Loucy (cell line): ENCODE measurements at regions not wholly inside any gene's neighbourhood (a gene's known extent, or its start where the extent isn't known, plus 50 kb on each side); places are given as distances from the start of the nearest gene placed in this dataset.

Source experiments
- H2AFZ ChIP-seq: fragments of 200-600 bp; sonication (generic); 2 replicates; pipeline ENCODE4 v1.6.0; 2016; ENCODE audit warnings: antibody characterized with exemption, mild to moderate bottlenecking, low read length, moderate library complexity
- H3F3A ChIP-seq: fragments of 200-600 bp; 2 replicates; pipeline ENCODE4 v1.6.0; 2016; ENCODE audit warnings: antibody characterized with exemption, low read depth, mild to moderate bottlenecking
- H3K27me3 ChIP-seq: fragments of 200-600 bp; sonication (generic); 2 replicates; pipeline ENCODE4 v1.6.1; 2014; ENCODE audit warnings: low read length, mild to moderate bottlenecking; ENCODE audit not compliant: insufficient read depth, poor library complexity, severe bottlenecking
- H3K36me3 ChIP-seq: fragments of 200-600 bp; sonication (generic); 2 replicates; pipeline ENCODE4 v1.6.1; 2016; ENCODE audit warnings: low read length; ENCODE audit not compliant: insufficient read depth
- H3K4me1 ChIP-seq: fragments of 200-600 bp; sonication (generic); 2 replicates; pipeline ENCODE4 v1.5.1; 2014; ENCODE audit warnings: low read length, mild to moderate bottlenecking; ENCODE audit not compliant: insufficient read depth, poor library complexity, severe bottlenecking
- H3K4me2 ChIP-seq: fragments of 200-600 bp; sonication (generic); 2 replicates; pipeline ENCODE4 v1.6.0; 2014; ENCODE audit warnings: antibody characterized with exemption, low read length, low read depth, mild to moderate bottlenecking; ENCODE audit not compliant: poor library complexity, severe bottlenecking
- H3K4me3 ChIP-seq: fragments of 200-600 bp; sonication (generic); 2 replicates; pipeline ENCODE4 v1.5.1; 2014; ENCODE audit warnings: low read length, mild to moderate bottlenecking, mixed read lengths; ENCODE audit not compliant: poor library complexity, severe bottlenecking
- H3K79me2 ChIP-seq: fragments of 200-600 bp; sonication (generic); 2 replicates; pipeline ENCODE4 v1.6.1; 2014; ENCODE audit warnings: low read length; ENCODE audit not compliant: insufficient read depth
- H3K9ac ChIP-seq: fragments of 200-600 bp; sonication (generic); 2 replicates; pipeline ENCODE4 v1.6.0; 2014; ENCODE audit warnings: mild to moderate bottlenecking, low read depth, low read length, moderate library complexity; ENCODE audit not compliant: poor library complexity, severe bottlenecking
- H3K9me2 ChIP-seq: fragments of 200-600 bp; sonication (generic); replicated peaks from 2 replicates; pipeline ENCODE4 v1.6.1; 2016; ENCODE audit warnings: low read depth, low read length, mixed read lengths
- H3K9me3 ChIP-seq: fragments of 200-600 bp; sonication (generic); 2 replicates; pipeline ENCODE4 v1.6.1; 2014; ENCODE audit warnings: mild to moderate bottlenecking, antibody characterized with exemption, low read length, low read depth; ENCODE audit not compliant: insufficient read depth
- H4K20me1 ChIP-seq: fragments of 200-600 bp; sonication (generic); 2 replicates; pipeline ENCODE4 v1.6.0; 2014; ENCODE audit warnings: antibody characterized with exemption, low read length, mild to moderate bottlenecking; ENCODE audit not compliant: insufficient read depth, poor library complexity, severe bottlenecking
- EZH2phosphoT487 ChIP-seq: fragments of 200-600 bp; IDR thresholded peaks from 2 replicates; pipeline ENCODE4 v1.6.1; 2018; ENCODE audit warnings: antibody characterized with exemption, mild to moderate bottlenecking, moderate library complexity, borderline replicate concordance
- TF ChIP-seq, protein P1 (sequence below): fragments of 200-600 bp; sonication (generic); conservative IDR thresholded peaks from 2 replicates; pipeline ENCODE4 v1.5.1; 2014; ENCODE audit warnings: mild to moderate bottlenecking, antibody characterized with exemption, low read length

- no peaks in the 10 kb centered on the region for H3K79me2 ChIP-seq
- H2AFZ ChIP-seq = no peak overlapping the region
- H3K9ac ChIP-seq = no peak overlapping the region
- H4K20me1 ChIP-seq = no peaks in the 10 kb centered on the region
- TF ChIP-seq, protein P1, sequence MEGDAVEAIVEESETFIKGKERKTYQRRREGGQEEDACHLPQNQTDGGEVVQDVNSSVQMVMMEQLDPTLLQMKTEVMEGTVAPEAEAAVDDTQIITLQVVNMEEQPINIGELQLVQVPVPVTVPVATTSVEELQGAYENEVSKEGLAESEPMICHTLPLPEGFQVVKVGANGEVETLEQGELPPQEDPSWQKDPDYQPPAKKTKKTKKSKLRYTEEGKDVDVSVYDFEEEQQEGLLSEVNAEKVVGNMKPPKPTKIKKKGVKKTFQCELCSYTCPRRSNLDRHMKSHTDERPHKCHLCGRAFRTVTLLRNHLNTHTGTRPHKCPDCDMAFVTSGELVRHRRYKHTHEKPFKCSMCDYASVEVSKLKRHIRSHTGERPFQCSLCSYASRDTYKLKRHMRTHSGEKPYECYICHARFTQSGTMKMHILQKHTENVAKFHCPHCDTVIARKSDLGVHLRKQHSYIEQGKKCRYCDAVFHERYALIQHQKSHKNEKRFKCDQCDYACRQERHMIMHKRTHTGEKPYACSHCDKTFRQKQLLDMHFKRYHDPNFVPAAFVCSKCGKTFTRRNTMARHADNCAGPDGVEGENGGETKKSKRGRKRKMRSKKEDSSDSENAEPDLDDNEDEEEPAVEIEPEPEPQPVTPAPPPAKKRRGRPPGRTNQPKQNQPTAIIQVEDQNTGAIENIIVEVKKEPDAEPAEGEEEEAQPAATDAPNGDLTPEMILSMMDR = no peak
- no peak for TF ChIP-seq EZH2phosphoT487
- H3K4me2 ChIP-seq = no peak overlapping the region
- H3K27me3 ChIP-seq = no peaks in the 10 kb centered on the region
- H3F3A ChIP-seq = no peaks in the 10 kb centered on the region
- no peaks in the 10 kb centered on the region for H3K36me3 ChIP-seq
- H3K4me3 ChIP-seq = no peak overlapping the region
- H3K9me3 ChIP-seq = no peaks in the 10 kb centered on the region
- H3K9me2 ChIP-seq = no peaks in the 10 kb centered on the region
- H3K4me1 ChIP-seq = no peaks in the 10 kb centered on the region
These were observed 281.4 kb upstream of the RGS17 start for GRCh38 chr6:153412519-153412918.

- H2AFZ ChIP-seq = no peak overlapping the region
- H3K4me2 ChIP-seq = no peak overlapping the region
- no peaks in the 10 kb centered on the region for H3K9me3 ChIP-seq
- no peaks in the 10 kb centered on the region for H3K27me3 ChIP-seq
- no peaks in the 10 kb centered on the region for H3K79me2 ChIP-seq
- no peaks in the 10 kb centered on the region for H3K4me1 ChIP-seq
- no peaks in the 10 kb centered on the region for H3K36me3 ChIP-seq
- H3K9me2 ChIP-seq = no peaks in the 10 kb centered on the region
- no peak overlapping the region for H3K9ac ChIP-seq
- H3F3A ChIP-seq = no peaks in the 10 kb centered on the region
- no peak overlapping the region for H3K4me3 ChIP-seq
- H4K20me1 ChIP-seq = no peaks in the 10 kb centered on the region
- no peak for TF ChIP-seq EZH2phosphoT487
- TF ChIP-seq, protein P1 = no peak
These were observed 280.1 kb upstream of the RGS17 start for GRCh38 chr6:153411070-153411648.

- no peaks in the 10 kb centered on the region for H3K27me3 ChIP-seq
- H3K79me2 ChIP-seq = no peaks in the 10 kb centered on the region
- H3K4me3 ChIP-seq = no peak overlapping the region
- H3K4me1 ChIP-seq = no peaks in the 10 kb centered on the region
- H3K9me2 ChIP-seq = no peaks in the 10 kb centered on the region
- no peak overlapping the region for H3K9ac ChIP-seq
- no peaks in the 10 kb centered on the region for H4K20me1 ChIP-seq
- no peak overlapping the region for H2AFZ ChIP-seq
- no peaks in the 10 kb centered on the region for H3F3A ChIP-seq
- no peak for TF ChIP-seq EZH2phosphoT487
- TF ChIP-seq, protein P1 = no peak
- H3K36me3 ChIP-seq = no peaks in the 10 kb centered on the region
- H3K4me2 ChIP-seq = no peak overlapping the region
- no peaks in the 10 kb centered on the region for H3K9me3 ChIP-seq
These were observed 274.8 kb upstream of the RGS17 start for GRCh38 chr6:153405931-153406330.
